Left lung (tissue), 4 donors: ENCODE measurements at regions not wholly inside any gene's neighbourhood (a gene's known extent, or its start where the extent isn't known, plus 50 kb on each side); places are given as distances from the start of the nearest gene placed in this dataset.

Source experiments
- ATAC-seq: fragments of 200-7000 bp; cut with Tn5 transposase; one replicate; pipeline ENCODE4 v1.9.1; 2020; ENCODE audit warnings: moderate library complexity
- DNase-seq, 4 donors: peaks; one replicate each; pipeline ENCODE4 v3.0.0-alpha.2; 2013 to 2020
- H3K27ac ChIP-seq, 2 donors: fragments of 200-600 bp; sonication (generic) in 1 of 2; one replicate each; pipeline versions ENCODE4 v1.5.0 to v1.8.0; 2020 to 2021
- H3K27me3 ChIP-seq, 2 donors: fragments of 200-600 bp; sonication (generic) in 1 of 2; one replicate each; pipeline versions ENCODE4 v1.5.0 to v1.8.0; 2020 to 2021
- H3K36me3 ChIP-seq, 2 donors: fragments of 200-600 bp; sonication (generic) in 1 of 2; one replicate each; pipeline versions ENCODE4 v1.5.0 to v1.8.0; 2020 to 2021
- H3K4me1 ChIP-seq, 2 donors: fragments of 200-600 bp; one replicate each; pipeline ENCODE4 v1.8.0; 2021
- H3K4me3 ChIP-seq, 2 donors: fragments of 200-600 bp; sonication (generic) in 1 of 2; one replicate each; pipeline versions ENCODE4 v1.5.0 to v1.8.0; 2020 to 2021; ENCODE audit warnings: mild to moderate bottlenecking in 1 of 2
- H3K9me3 ChIP-seq, 2 donors: fragments of 200-600 bp; sonication (generic) in 1 of 2; one replicate each; pipeline versions ENCODE4 v1.5.0 to v1.8.0; 2020 to 2021
- CTCF ChIP-seq, 2 donors: fragments of 200-600 bp; sonication (generic) in 1 of 2; IDR thresholded peaks; one replicate each; pipeline versions ENCODE4 v1.5.0 to v1.8.0; 2021; ENCODE audit warnings: antibody characterized with exemption in 2 of 2
- intact Hi-C, 2 donors: fragments of 100-400 bp; cut with DNase I; formaldehyde crosslinking; loops; one replicate each; pipeline versions ENCODE4 v1.11.2 to v1.14.2; 2022
- donor health status: DM: no; HTN: yes; CAD: no.
- donor health status: DM: no; HTN: no; CAD: no.

- ATAC-seq (no peak), DNase-seq (no peak)
- Histone ChIP-seq H3K4me1 (peaks cover 11 to 52% of the 10 kb centered on the region in 2 donors), H3K36me3 (no peaks in the 10 kb centered on the region), H3K27ac (no peak overlapping the region), H3K27me3 (no peaks in the 10 kb centered on the region), H3K9me3 (no peaks in the 10 kb centered on the region), H3K4me3 (no peak overlapping the region)
- TF ChIP-seq CTCF (IDR thresholded peaks at IDR 0.05) = no peak
- intact Hi-C loops = no loop called here
Observed at GRCh38 chr13:44304433-44304725, 69.2 kb upstream of the SERP2 start.

- H3K36me3 ChIP-seq = no peaks in the 10 kb centered on the region
- H3K4me3 ChIP-seq = no peak overlapping the region
- H3K9me3 ChIP-seq = no peaks in the 10 kb centered on the region
- intact Hi-C loops = no loop called here
- no peak for TF ChIP-seq CTCF (IDR thresholded peaks at IDR 0.05)
- ATAC-seq (no peak), DNase-seq (no peak)
- H3K27ac ChIP-seq = peak overlapping the region in 1 of 2 donors; percentile 80
- H3K27me3 ChIP-seq = no peaks in the 10 kb centered on the region
- peaks cover 11 to 48% of the 10 kb centered on the region in 2 donors for H3K4me1 ChIP-seq
Observed at GRCh38 chr13:44305286-44305685, 68.3 kb upstream of the SERP2 start.

GRCh38 chr13:44305917-44306370, 67.7 kb upstream of the SERP2 start:
- Histone ChIP-seq H3K9me3 (no peaks in the 10 kb centered on the region), H3K4me3 (no peak overlapping the region), H3K36me3 (no peaks in the 10 kb centered on the region), H3K27me3 (no peaks in the 10 kb centered on the region), H3K4me1 (peaks cover 11 to 41% of the 10 kb centered on the region in 2 donors), H3K27ac (peak overlapping the region; percentile 59 to 80)
- DNase-seq (peak in 1 of 4 donors; percentile 13), ATAC-seq (peak; percentile 16)
- no peak for TF ChIP-seq CTCF (IDR thresholded peaks at IDR 0.05)
- intact Hi-C loops = no loop called here

- no peak overlapping the region for H3K4me3 ChIP-seq
- H3K9me3 ChIP-seq = no peaks in the 10 kb centered on the region
- H3K27me3 ChIP-seq = no peaks in the 10 kb centered on the region
- no peaks in the 10 kb centered on the region for H3K36me3 ChIP-seq
- no peak for TF ChIP-seq CTCF (IDR thresholded peaks at IDR 0.05)
- peak in 2 of 4 donors; percentile 59 to 80 for DNase-seq
- intact Hi-C loops = no loop called here
- ATAC-seq = peak; percentile 62
- peaks cover 6 to 35% of the 10 kb centered on the region in 2 donors for H3K4me1 ChIP-seq
- peak overlapping the region; percentile 59 to 80 for H3K27ac ChIP-seq
Observed at GRCh38 chr13:44306371-44307192, 67.0 kb upstream of the SERP2 start.

GRCh38 chr13:44307255-44307654, 66.4 kb upstream of the SERP2 start:
- TF ChIP-seq CTCF (IDR thresholded peaks at IDR 0.05) = no peak
- Histone ChIP-seq H3K36me3 (no peaks in the 10 kb centered on the region), H3K9me3 (no peaks in the 10 kb centered on the region), H3K4me3 (no peak overlapping the region), H3K4me1 (peaks cover 6 to 29% of the 10 kb centered on the region in 2 donors), H3K27ac (peak overlapping the region in 1 of 2 donors; percentile 80), H3K27me3 (no peaks in the 10 kb centered on the region)
- no peak for DNase-seq
- no peak for ATAC-seq
- intact Hi-C loops = no loop called here
